HepG2 (cell line): ENCODE measurements at regions not wholly inside any gene's neighbourhood (a gene's known extent, or its start where the extent isn't known, plus 50 kb on each side); places are given as distances from the start of the nearest gene placed in this dataset.

ENCODE experiments used
- ATAC-seq: fragments of 200-7000 bp; cut with Tn5 transposase; 3 replicates; pipeline ENCODE4 v1.9.1; 2020; ENCODE audit warnings: mild to moderate bottlenecking, moderate library complexity
- BruUV-seq: library from RNA; stranded (reverse); fragments of 400-500 nt; replicated peaks from 2 replicates; lab custom pipeline; 2021; lab: Mats Ljungman, UMichigan
- CTCF ChIA-PET: fragments of 300-600 bp; formaldehyde crosslinking; extraction: SDS; loops from one replicate; lab custom pipeline; 2021; ENCODE audit warnings: low total read pairs, inconsistent platforms, low intra/inter-chr PET ratio; lab: Yijun Ruan, JAX
- POLR2A ChIA-PET: fragments of 350-600 bp; sonication (Branson Sonifier 250); formaldehyde crosslinking; loops from one replicate; lab custom pipeline; 2020; ENCODE audit warnings: antibody characterized with exemption, inconsistent platforms; lab: Yijun Ruan, JAX
- DNase-seq: peaks from one replicate; pipeline ENCODE4 v3.0.0-alpha.2; 2015; ENCODE audit warnings: low spot score
- FAIRE-seq: peaks from 3 replicates; lab custom pipeline; 2011; peaks lifted over from hg19 to GRCh38; lab: Jason Lieb, UNC
- H2AFZ ChIP-seq: one replicate; pipeline ENCODE4 v1.6.1; 2011; ENCODE audit warnings: low read length, inconsistent platforms
- H3K27ac ChIP-seq: fragments of 300-600 bp; 3 replicates; pipeline ENCODE4 v1.8.0; 2011; ENCODE audit warnings: mixed run types, mild to moderate bottlenecking, mixed read lengths, low read length, inconsistent platforms; ENCODE audit not compliant: insufficient read depth; ENCODE audit errors: extremely low read length
- H3K27me3 ChIP-seq, 2 experiments: fragments of 200-600 bp in 1 of 2; 2 replicates in 1 of 2; 3 replicates in 1 of 2; pipeline versions ENCODE4 v1.6.0 to v1.8.0; 2011; ENCODE audit warnings: low read length in 2 of 2, mild to moderate bottlenecking in 2 of 2, moderate library complexity in 2 of 2, inconsistent platforms in 1 of 2; ENCODE audit not compliant: insufficient read depth in 2 of 2, control insufficient read depth in 1 of 2
- H3K36me3 ChIP-seq, 2 experiments: fragments of 200-600 bp in 1 of 2; replicated peaks in 1 of 2; 2 replicates in 1 of 2; 3 replicates in 1 of 2; pipeline versions ENCODE4 v1.5.1 to v1.8.0; 2011; ENCODE audit warnings: low read length in 2 of 2, inconsistent platforms in 1 of 2; ENCODE audit not compliant: insufficient read depth in 2 of 2, control insufficient read depth in 1 of 2
- H3K4me1 ChIP-seq: 2 replicates; pipeline ENCODE4 v1.5.1; 2012; ENCODE audit warnings: low read length, inconsistent platforms; ENCODE audit not compliant: insufficient read depth
- H3K4me2 ChIP-seq: 2 replicates; pipeline ENCODE4 v1.6.0; 2011; ENCODE audit warnings: low read depth, low read length, inconsistent platforms
- H3K4me3 ChIP-seq, 3 experiments: fragments of 200-600 bp in 1 of 3; sonication (generic), shearing (Covaris generic) in 1 of 3; replicated peaks in 1 of 3; 2 replicates each; pipeline ENCODE4 v1.5.1; 2011 to 2016; ENCODE audit warnings: low read length in 3 of 3, inconsistent platforms in 2 of 3, low read depth in 2 of 3, mild to moderate bottlenecking in 2 of 3, control low read depth in 1 of 3, mixed read lengths in 1 of 3; ENCODE audit not compliant: insufficient read depth in 1 of 3
- H3K79me2 ChIP-seq: one replicate; pipeline ENCODE4 v1.6.1; 2011; ENCODE audit warnings: low read length, inconsistent platforms; ENCODE audit not compliant: insufficient read depth
- H3K9ac ChIP-seq: 2 replicates; pipeline ENCODE4 v1.6.0; 2011; ENCODE audit warnings: mild to moderate bottlenecking, low read depth, low read length, inconsistent platforms; ENCODE audit not compliant: insufficient read depth
- H3K9me3 ChIP-seq: 2 replicates; pipeline ENCODE4 v1.5.1; 2012; ENCODE audit warnings: mild to moderate bottlenecking, low read length
- H4K20me1 ChIP-seq: 2 replicates; pipeline ENCODE4 v1.6.0; 2011; ENCODE audit warnings: inconsistent platforms, mild to moderate bottlenecking, low read length, moderate library complexity; ENCODE audit not compliant: insufficient read depth
- EZH2 ChIP-seq: conservative IDR thresholded peaks from 2 replicates; pipeline ENCODE4 v1.6.1; 2012; ENCODE audit warnings: mild to moderate bottlenecking, low read depth, low read length, moderate library complexity
- FOXA3 ChIP-seq: IDR thresholded peaks from 2 replicates; pipeline ENCODE4 v1.6.1; 2016; ENCODE audit warnings: missing genetic modification reagents, missing compliant biosample characterization
- FOXP4 ChIP-seq: sonication (generic); formaldehyde crosslinking; IDR thresholded peaks from 2 replicates; pipeline ENCODE4 v1.4.0; 2020; ENCODE audit warnings: missing genetic modification reagents
- HOMEZ ChIP-seq: IDR thresholded peaks from 2 replicates; pipeline ENCODE4 v1.6.1; 2016; ENCODE audit warnings: low read depth
- KLF12 ChIP-seq: sonication (generic); formaldehyde crosslinking; IDR thresholded peaks from 2 replicates; pipeline ENCODE4 v1.4.0; 2020; ENCODE audit warnings: missing genetic modification reagents, borderline replicate concordance
- MEIS2 ChIP-seq: sonication (generic); formaldehyde crosslinking; IDR thresholded peaks from 2 replicates; pipeline ENCODE4 v1.9.0; 2021; ENCODE audit warnings: mild to moderate bottlenecking, missing genetic modification reagents
- PCBP2 ChIP-seq: fragments of 200-400 bp; formaldehyde crosslinking; optimal IDR thresholded peaks from 2 replicates; pipeline ENCODE3; 2018; ENCODE audit warnings: low read length, low read depth; ENCODE audit not compliant: poor library complexity, severe bottlenecking
- POLR2A ChIP-seq, 2 experiments: IDR thresholded peaks; 2 replicates each; pipeline ENCODE4 v1.6.1; 2011; ENCODE audit warnings: low read depth in 2 of 2, low read length in 2 of 2, mild to moderate bottlenecking in 1 of 2, moderate library complexity in 1 of 2; ENCODE audit not compliant: insufficient read depth in 1 of 2
- SAFB2 ChIP-seq: sonication (generic); formaldehyde crosslinking; IDR thresholded peaks from 2 replicates; pipeline ENCODE4 v1.5.1; 2020; ENCODE audit warnings: missing genetic modification reagents, low read depth, mild to moderate bottlenecking, borderline replicate concordance
- TSC22D2 ChIP-seq: sonication (generic); formaldehyde crosslinking; IDR thresholded peaks from 2 replicates; pipeline ENCODE4 v1.5.1; 2020; ENCODE audit warnings: missing genetic modification reagents, mild to moderate bottlenecking, borderline replicate concordance
- ZNF232 ChIP-seq: sonication (generic); formaldehyde crosslinking; IDR thresholded peaks from 2 replicates; pipeline ENCODE4 v1.4.0; 2020; ENCODE audit warnings: missing genetic modification reagents, borderline replicate concordance
- ZNF543 ChIP-seq: sonication (generic); formaldehyde crosslinking; IDR thresholded peaks from 2 replicates; pipeline ENCODE4 v1.4.0; 2020; ENCODE audit warnings: mild to moderate bottlenecking, missing genetic modification reagents
- ZNF563 ChIP-seq: sonication (generic); formaldehyde crosslinking; IDR thresholded peaks from 2 replicates; pipeline ENCODE4 v1.8.0; 2022; ENCODE audit warnings: mild to moderate bottlenecking, moderate library complexity, missing genetic modification reagents
- ZNF616 ChIP-seq: sonication (generic); formaldehyde crosslinking; IDR thresholded peaks from 2 replicates; pipeline ENCODE4 v1.5.0; 2020; ENCODE audit warnings: low read depth, mild to moderate bottlenecking, missing genetic modification reagents
- ZNF713 ChIP-seq: sonication (generic); formaldehyde crosslinking; IDR thresholded peaks from 2 replicates; pipeline ENCODE4 v1.4.0; 2020; ENCODE audit warnings: mild to moderate bottlenecking, missing genetic modification reagents
- ZNF75D ChIP-seq: sonication (generic); formaldehyde crosslinking; IDR thresholded peaks from 2 replicates; pipeline ENCODE4 v1.8.1; 2023; ENCODE audit warnings: missing genetic modification reagents, mild to moderate bottlenecking, borderline replicate concordance
- ZNF776 ChIP-seq: sonication (generic); formaldehyde crosslinking; IDR thresholded peaks from 2 replicates; pipeline ENCODE4 v1.4.0; 2020; ENCODE audit warnings: mild to moderate bottlenecking, missing genetic modification reagents
- WGBS: methylation state at CpG from one replicate; pipeline ENCODE4 v1.1.6; 2017; ENCODE audit warnings: low lambda C conversion rate; 5-methylcytosine and 5-hydroxymethylcytosine counted together
- in situ Hi-C: cut with HindIII; loops from 2 replicates; pipeline ENCODE4 v1.10.0; 2017; ENCODE audit warnings: low pct_unique_long_range_greater_than_20kb; ENCODE audit not compliant: extremely low pct_ligation_motif_present
- intact Hi-C: fragments of 100-400 bp; cut with micrococcal nuclease; formaldehyde crosslinking; loops from one replicate; pipeline ENCODE4 v1.10.0; 2022; ENCODE audit not compliant: unreplicated experiment

- H3K27ac ChIP-seq = no peak overlapping the region
- peaks cover 0 to 14% of the 10 kb centered on the region in 2 experiments; a peak in 3 of 5 replicates for H3K27me3 ChIP-seq
- intact Hi-C loops = no loop called here
- ChIA-PET CTCF (no interaction called here), POLR2A (no interaction called here)
- in situ Hi-C loops = no loop called here
- WGBS = 0% methylated on average over 1 of the region's 1 CpG
- no peak overlapping the region for H3K4me2 ChIP-seq
- H3K36me3 ChIP-seq = no peaks in the 10 kb centered on the region
- no peak for DNase-seq
- no peak for FAIRE-seq
- BruUV-seq = no TSS peak
- no peak overlapping the region for H3K9ac ChIP-seq
- TF ChIP-seq KLF12 (CRISPR knock-in tag) = no peak
- TF ChIP-seq ZNF713 (CRISPR knock-in tag) = no peak
- no peak for TF ChIP-seq ZNF543 (CRISPR knock-in tag)
- TF ChIP-seq TSC22D2 (CRISPR knock-in tag) = no peak
- TF ChIP-seq ZNF616 (CRISPR knock-in tag) = no peak
- TF ChIP-seq ZNF232 (CRISPR knock-in tag) = no peak
- TF ChIP-seq SAFB2 (CRISPR knock-in tag) = no peak
- no peak for TF ChIP-seq POLR2A (IDR thresholded peaks at IDR 0.05; ENCODE audit: insufficient read depth in 1 of 2, low read depth in 2 of 2, low read length in 2 of 2)
- no peak for TF ChIP-seq EZH2
- TF ChIP-seq FOXP4 (CRISPR knock-in tag) = no peak
- TF ChIP-seq PCBP2 = no peak
- no peak for TF ChIP-seq HOMEZ (CRISPR knock-in tag)
- no peak for TF ChIP-seq FOXA3 (CRISPR knock-in tag)
- no peak for TF ChIP-seq MEIS2 (CRISPR knock-in tag)
- TF ChIP-seq ZNF563 = no peak
- no peak for TF ChIP-seq ZNF75D (CRISPR knock-in tag)
- TF ChIP-seq ZNF776 (CRISPR knock-in tag) = no peak
- H3K79me2 ChIP-seq = no peaks in the 10 kb centered on the region
- no peaks in the 10 kb centered on the region for H3K4me1 ChIP-seq
- no peaks in the 10 kb centered on the region for H4K20me1 ChIP-seq
- no peak for ATAC-seq
- H2AFZ ChIP-seq = no peak overlapping the region
- H3K4me3 ChIP-seq = no peak overlapping the region
- no peaks in the 10 kb centered on the region for H3K9me3 ChIP-seq
Measured at GRCh38 chr11:114914231-114915005, 236.1 kb downstream of the NXPE2 start.
